PFSK-1 (cell line): ENCODE measurements at regions not wholly inside any gene's neighbourhood (a gene's known extent, or its start where the extent isn't known, plus 50 kb on each side); places are given as distances from the start of the nearest gene placed in this dataset.

Experiments used
- POLR2AphosphoS5 ChIP-seq: IDR thresholded peaks from 2 replicates; pipeline ENCODE4 v1.6.1; 2012; ENCODE audit warnings: low read depth, mild to moderate bottlenecking, control low read depth, low read length, moderate library complexity
- SIN3A ChIP-seq: IDR thresholded peaks from 2 replicates; pipeline ENCODE4 v1.6.1; 2012; ENCODE audit warnings: mild to moderate bottlenecking, low read length, moderate library complexity, borderline replicate concordance; ENCODE audit not compliant: insufficient read depth

- TF ChIP-seq POLR2AphosphoS5 (no peak), SIN3A (no peak)
Observed at GRCh38 chr7:41030673-41031072, 672.2 kb downstream of the INHBA start.
